Ovary (tissue), 7 donors: ENCODE measurements at regions not wholly inside any gene's neighbourhood (a gene's known extent, or its start where the extent isn't known, plus 50 kb on each side); places are given as distances from the start of the nearest gene placed in this dataset.

ENCODE experiments used
- DNase-seq, 5 donors: peaks; one replicate each; pipeline ENCODE4 v3.0.0-alpha.2; 2019 to 2020
- H3K27ac ChIP-seq, 2 donors: fragments of 200-600 bp; one replicate each; pipeline versions ENCODE4 v1.5.1 to v1.8.0; 2019 to 2022
- H3K27me3 ChIP-seq: fragments of 200-600 bp; one replicate; pipeline ENCODE4 v1.8.0; 2022
- H3K36me3 ChIP-seq: fragments of 200-600 bp; sonication (generic); one replicate; pipeline ENCODE4 v1.5.1; 2019
- H3K4me1 ChIP-seq: one replicate; pipeline ENCODE4 v1.8.1; 2013; ENCODE audit warnings: mild to moderate bottlenecking, moderate library complexity; ENCODE audit not compliant: insufficient read depth
- H3K4me3 ChIP-seq: fragments of 200-600 bp; sonication (generic); one replicate; pipeline ENCODE4 v1.5.1; 2017
- H3K9me3 ChIP-seq, 2 donors: fragments of 200-600 bp in 1 of 2; sonication (generic) in 1 of 2; one replicate each; pipeline versions ENCODE4 v1.5.1 to v1.8.1; 2013 to 2019; ENCODE audit warnings: mild to moderate bottlenecking in 1 of 2, moderate library complexity in 1 of 2
- EP300 ChIP-seq: sonication (generic); formaldehyde crosslinking; IDR thresholded peaks from one replicate; pipeline ENCODE4 v1.6.1; 2017; ENCODE audit warnings: antibody characterized with exemption
- POLR2A ChIP-seq: fragments of 450-650 bp; IDR thresholded peaks from one replicate; pipeline ENCODE4 v1.6.1; 2017; ENCODE audit warnings: antibody characterized with exemption, mild to moderate bottlenecking, moderate library complexity
- WGBS, 3 donors: extraction: QIAGEN DNeasy Blood & Tissue Kit in 1 of 3; methylation state at CpG; one replicate each; pipeline versions ENCODE4 v1.1.5 to v1.1.7; 2013 to 2017; 5-methylcytosine and 5-hydroxymethylcytosine counted together
- intact Hi-C, 4 donors: fragments of 100-400 bp; cut with DNase I; formaldehyde crosslinking; loops; one replicate each; pipeline versions ENCODE4 v1.11.0 to v1.15.1; 2022 to 2023
- TF ChIP-seq, protein P1 (sequence below), 3 donors: fragments of 450-650 bp in 2 of 3; fragments of 200-600 bp in 1 of 3; IDR thresholded peaks; one replicate each; pipeline versions ENCODE4 v1.5.1 to v1.8.0; 2016 to 2022; ENCODE audit warnings: antibody characterized with exemption in 3 of 3, mild to moderate bottlenecking in 1 of 3
- donor health status: DM: no; HTN: no; CAD: no; lungs with moderate emphysema.
- donor health status: DM: no; HTN: no; CAD: no.
- donor health status: Bipolar disorder and iron deficiency.
- donor health status: DM: no; HTN: no; CAD: no.
- donor health status: DM: yes; HTN: yes; CAD: no.

DNA sequence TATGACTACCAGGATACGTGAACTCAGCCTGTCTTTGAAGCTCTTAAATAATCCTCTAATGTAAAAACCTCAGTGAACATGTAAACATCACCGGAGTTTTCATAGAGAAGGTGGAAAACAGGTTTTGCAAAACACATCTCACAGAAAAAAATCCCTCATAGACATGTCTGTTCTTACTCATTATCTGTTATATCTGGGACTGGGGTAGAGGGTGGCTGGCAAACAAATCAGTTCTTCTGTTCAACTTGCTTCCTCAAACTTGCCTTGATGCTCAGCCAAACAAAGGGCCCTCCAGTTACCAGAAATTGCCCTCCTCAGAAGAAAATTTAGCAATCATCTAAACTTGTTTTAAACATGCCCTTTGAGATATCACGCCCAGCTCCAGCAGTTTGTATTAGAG, 66.1 kb upstream of the CXADR start:
- Histone ChIP-seq H3K27me3 (no peaks in the 10 kb centered on the region), H3K27ac (no peak overlapping the region), H3K36me3 (no peaks in the 10 kb centered on the region), H3K9me3 (no peaks in the 10 kb centered on the region), H3K4me3 (no peak overlapping the region), H3K4me1 (no peaks in the 10 kb centered on the region)
- TF ChIP-seq POLR2A (no peak), EP300 (no peak)
- TF ChIP-seq, protein P1, sequence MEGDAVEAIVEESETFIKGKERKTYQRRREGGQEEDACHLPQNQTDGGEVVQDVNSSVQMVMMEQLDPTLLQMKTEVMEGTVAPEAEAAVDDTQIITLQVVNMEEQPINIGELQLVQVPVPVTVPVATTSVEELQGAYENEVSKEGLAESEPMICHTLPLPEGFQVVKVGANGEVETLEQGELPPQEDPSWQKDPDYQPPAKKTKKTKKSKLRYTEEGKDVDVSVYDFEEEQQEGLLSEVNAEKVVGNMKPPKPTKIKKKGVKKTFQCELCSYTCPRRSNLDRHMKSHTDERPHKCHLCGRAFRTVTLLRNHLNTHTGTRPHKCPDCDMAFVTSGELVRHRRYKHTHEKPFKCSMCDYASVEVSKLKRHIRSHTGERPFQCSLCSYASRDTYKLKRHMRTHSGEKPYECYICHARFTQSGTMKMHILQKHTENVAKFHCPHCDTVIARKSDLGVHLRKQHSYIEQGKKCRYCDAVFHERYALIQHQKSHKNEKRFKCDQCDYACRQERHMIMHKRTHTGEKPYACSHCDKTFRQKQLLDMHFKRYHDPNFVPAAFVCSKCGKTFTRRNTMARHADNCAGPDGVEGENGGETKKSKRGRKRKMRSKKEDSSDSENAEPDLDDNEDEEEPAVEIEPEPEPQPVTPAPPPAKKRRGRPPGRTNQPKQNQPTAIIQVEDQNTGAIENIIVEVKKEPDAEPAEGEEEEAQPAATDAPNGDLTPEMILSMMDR (IDR thresholded peaks at IDR 0.05), result no peak
- WGBS, 3 donors, result 90 to 93% (median 92%) methylated on average over 3 of the region's 3 CpGs
- DNase-seq, result no peak
- intact Hi-C loops, result no loop called here

DNA sequence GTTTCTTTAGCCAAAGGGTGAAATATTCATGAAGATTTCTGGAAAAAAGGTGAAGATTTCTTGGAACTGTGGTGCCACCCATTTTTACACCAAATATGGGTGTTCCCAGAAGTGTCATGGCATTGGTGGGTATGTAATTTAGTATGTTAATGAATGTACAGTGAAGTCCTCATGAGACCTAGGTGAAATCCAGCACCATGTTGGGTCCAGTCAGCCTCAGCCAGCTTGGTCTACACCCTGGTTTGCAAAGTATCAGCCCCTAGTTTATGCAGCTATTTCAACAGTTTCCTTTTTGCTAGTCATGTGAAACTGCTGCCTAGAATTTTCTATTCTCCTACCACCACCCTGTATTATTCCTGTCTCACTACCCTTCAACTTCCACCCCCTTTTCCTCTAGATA, 63.1 kb upstream of the CXADR start:
- no peak for DNase-seq
- no peak overlapping the region for H3K27ac ChIP-seq
- intact Hi-C loops, result no loop called here
- no peaks in the 10 kb centered on the region for H3K27me3 ChIP-seq
- H3K4me1 ChIP-seq, result no peaks in the 10 kb centered on the region
- H3K36me3 ChIP-seq, result no peaks in the 10 kb centered on the region
- TF ChIP-seq EP300 (no peak), POLR2A (no peak)
- TF ChIP-seq, protein P1 (IDR thresholded peaks at IDR 0.05), result no peak
- no peaks in the 10 kb centered on the region for H3K9me3 ChIP-seq
- H3K4me3 ChIP-seq, result no peak overlapping the region

DNA sequence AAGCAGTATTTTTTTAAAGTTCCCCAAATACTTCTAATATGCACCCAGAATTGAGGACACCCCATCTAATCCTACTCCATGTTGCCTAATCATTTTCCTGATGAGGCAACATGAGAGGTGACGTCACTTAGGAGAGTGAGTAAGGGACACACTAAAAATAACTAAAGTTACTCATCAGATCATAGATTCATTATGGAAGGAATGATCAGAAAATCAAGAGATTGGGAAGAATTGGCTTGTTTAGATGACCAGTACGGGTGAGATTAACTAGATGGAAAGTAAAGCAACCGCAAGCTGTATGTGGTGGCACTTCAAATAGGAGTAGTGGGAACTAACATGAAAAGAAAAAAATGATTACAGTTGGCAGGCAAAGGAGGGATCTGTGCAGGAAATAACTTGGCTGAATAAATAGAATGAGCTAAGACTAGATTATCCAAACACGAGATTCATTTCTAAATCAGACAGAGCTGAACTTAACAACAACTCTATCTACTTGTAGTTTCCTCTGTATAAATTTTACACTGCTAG, 61.4 kb upstream of the CXADR start:
- no peaks in the 10 kb centered on the region for H3K27me3 ChIP-seq
- H3K9me3 ChIP-seq, result no peaks in the 10 kb centered on the region
- TF ChIP-seq, protein P1 (IDR thresholded peaks at IDR 0.05), result no peak
- TF ChIP-seq EP300 (no peak), POLR2A (no peak)
- no peak overlapping the region for H3K4me3 ChIP-seq
- peak in 1 of 5 donors; percentile 25 for DNase-seq
- WGBS, 3 donors, result 36 to 52% (median 49%) methylated on average over 4 of the region's 4 CpGs
- H3K36me3 ChIP-seq, result no peaks in the 10 kb centered on the region
- H3K4me1 ChIP-seq, result no peaks in the 10 kb centered on the region
- no peak overlapping the region for H3K27ac ChIP-seq
- intact Hi-C loops, result no loop called here

DNA sequence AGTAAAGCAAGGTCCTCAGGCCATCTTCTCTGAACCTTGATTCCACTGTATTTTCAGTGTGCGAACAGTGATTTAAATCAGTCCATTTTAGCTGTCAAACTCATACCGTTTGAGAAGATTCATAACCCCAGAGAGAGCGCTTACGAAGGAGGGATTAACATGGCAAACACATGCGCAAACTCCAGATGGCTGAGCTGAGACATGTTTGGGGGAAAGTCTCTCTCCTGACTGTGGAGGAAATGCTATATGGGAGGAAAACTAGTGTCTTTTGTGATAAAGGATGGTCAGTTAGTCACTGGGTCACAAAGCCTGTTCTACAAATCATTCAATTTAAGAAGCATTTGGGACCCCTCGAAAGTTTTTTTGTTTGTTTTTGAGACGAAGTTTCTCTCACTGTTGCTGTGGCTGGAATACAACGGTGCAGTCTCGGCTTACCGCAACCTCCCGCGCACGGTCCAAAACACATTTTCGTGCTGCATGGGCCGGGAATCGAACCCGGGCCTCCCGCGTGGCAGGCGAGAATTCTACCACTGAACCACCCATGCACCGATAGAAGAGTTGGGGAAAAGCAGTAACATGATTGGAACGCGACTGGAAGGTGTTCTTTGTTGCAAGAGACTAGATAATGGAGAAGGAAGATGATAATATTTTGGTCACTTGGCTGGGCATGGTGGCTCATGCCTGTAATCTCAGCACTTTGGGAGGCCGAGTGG, 58.4 kb upstream of the CXADR start:
- Histone ChIP-seq H3K36me3 (no peaks in the 10 kb centered on the region), H3K27me3 (no peaks in the 10 kb centered on the region), H3K27ac (no peak overlapping the region), H3K4me1 (no peaks in the 10 kb centered on the region), H3K4me3 (no peak overlapping the region), H3K9me3 (no peaks in the 10 kb centered on the region)
- no peak for TF ChIP-seq POLR2A
- TF ChIP-seq, protein P1 (IDR thresholded peaks at IDR 0.05), result no peak
- no peak for TF ChIP-seq EP300
- DNase-seq, result peak in 4 of 5 donors; percentile 40 to 76 (median 54)
- intact Hi-C loops, result no loop called here
- 6 to 10% (median 8%) methylated on average over 24 of the region's 24 CpGs for WGBS, 3 donors
